GM12878 (cell line): ENCODE measurements at regions not wholly inside any gene's neighbourhood (a gene's known extent, or its start where the extent isn't known, plus 50 kb on each side); places are given as distances from the start of the nearest gene placed in this dataset.

Experiments
- ATAC-seq: fragments of 200-7000 bp; cut with Tn5 transposase; 3 replicates; pipeline ENCODE4 v1.9.1; 2020; ENCODE audit warnings: mild to moderate bottlenecking, moderate library complexity
- BruUV-seq: library from RNA; stranded (reverse); fragments of 400-500 nt; replicated peaks from 2 replicates; lab custom pipeline; 2021; lab: Mats Ljungman, UMichigan
- CTCF ChIA-PET: fragments of 300-600 bp; sonication (Branson Sonifier 250); formaldehyde crosslinking; extraction: SDS; loops from one replicate; lab custom pipeline; 2021; ENCODE audit warnings: inconsistent platforms; lab: Yijun Ruan, JAX
- POLR2A ChIA-PET: fragments of 350-600 bp; formaldehyde crosslinking; extraction: SDS; loops from one replicate; lab custom pipeline; 2021; ENCODE audit warnings: inconsistent platforms; lab: Charles Lee
- RAD21 ChIA-PET: fragments of 300-600 bp; sonication (Branson Sonifier 250); formaldehyde crosslinking; loops from one replicate; lab custom pipeline; 2023; ENCODE audit warnings: antibody characterized with exemption; ENCODE audit not compliant: unreplicated experiment; lab: Charles Lee
- SMC1A ChIA-PET: fragments of 300-600 bp; sonication (Branson Sonifier 250); formaldehyde crosslinking; loops from one replicate; lab custom pipeline; 2023; ENCODE audit not compliant: unreplicated experiment, uncharacterized antibody; lab: Charles Lee
- DNase-seq: peaks from one replicate; pipeline ENCODE4 v3.0.0-alpha.2; 2011; ENCODE audit warnings: low read depth, low spot score
- FAIRE-seq: peaks from 3 replicates; lab custom pipeline; 2011; peaks lifted over from hg19 to GRCh38; lab: Jason Lieb, UNC
- H2AFZ ChIP-seq: 2 replicates; pipeline ENCODE4 v1.6.0; 2011; ENCODE audit warnings: low read depth, low read length, control low read depth; ENCODE audit not compliant: control insufficient read depth
- H3K27ac ChIP-seq: 2 replicates; pipeline ENCODE4 v1.5.1; 2011; ENCODE audit warnings: control low read depth; ENCODE audit not compliant: control insufficient read depth, insufficient read depth
- H3K27me3 ChIP-seq, 2 experiments: replicated peaks in 1 of 2; 2 replicates each; pipeline versions ENCODE4 v1.6.0 to v1.6.1; 2011; ENCODE audit warnings: low read length in 1 of 2; ENCODE audit not compliant: control insufficient read depth in 2 of 2, insufficient read depth in 2 of 2
- H3K36me3 ChIP-seq, 2 experiments: 2 replicates each; pipeline ENCODE4 v1.5.1; 2011; ENCODE audit warnings: low read length in 1 of 2; ENCODE audit not compliant: control insufficient read depth in 2 of 2, insufficient read depth in 2 of 2
- H3K4me1 ChIP-seq: 2 replicates; pipeline ENCODE4 v1.6.1; 2011; ENCODE audit warnings: mild to moderate bottlenecking, low read length, moderate library complexity, mixed read lengths; ENCODE audit not compliant: control insufficient read depth, insufficient read depth
- H3K4me2 ChIP-seq: 2 replicates; pipeline ENCODE4 v1.6.0; 2011; ENCODE audit warnings: control low read depth; ENCODE audit not compliant: control insufficient read depth, insufficient read depth
- H3K4me3 ChIP-seq: fragments of 200-600 bp; sonication (generic); 2 replicates; pipeline ENCODE4 v1.5.1; 2016
- H3K79me2 ChIP-seq: 2 replicates; pipeline ENCODE4 v1.6.0; 2011; ENCODE audit warnings: low read length; ENCODE audit not compliant: control insufficient read depth, insufficient read depth
- H3K9ac ChIP-seq: 2 replicates; pipeline ENCODE4 v1.8.0; 2011; ENCODE audit warnings: low read length, control low read depth, mixed read lengths; ENCODE audit not compliant: control insufficient read depth, insufficient read depth
- H3K9me3 ChIP-seq: replicated peaks from 3 replicates; pipeline ENCODE4 v1.5.1; 2011; ENCODE audit warnings: mild to moderate bottlenecking, low read length; ENCODE audit not compliant: control insufficient read depth, insufficient read depth
- H4K20me1 ChIP-seq: 2 replicates; pipeline ENCODE4 v1.6.0; 2011; ENCODE audit not compliant: control insufficient read depth, insufficient read depth
- ATF2 ChIP-seq: IDR thresholded peaks from 2 replicates; pipeline ENCODE4 v1.6.1; 2012; ENCODE audit warnings: low read length, inconsistent platforms
- CHD2 ChIP-seq: IDR thresholded peaks from 2 replicates; pipeline ENCODE4 v1.6.1; 2011; ENCODE audit warnings: low read depth, low read length, improper control_type of control experiment, borderline replicate concordance
- CHD4 ChIP-seq: fragments of 200-600 bp; sonication (generic); IDR thresholded peaks from 2 replicates; pipeline ENCODE4 v1.6.1; 2016; ENCODE audit warnings: mild to moderate bottlenecking
- ELK1 ChIP-seq: IDR thresholded peaks from 2 replicates; pipeline ENCODE4 v1.6.1; 2012; ENCODE audit warnings: low read depth, low read length, improper control_type of control experiment
- ETV6 ChIP-seq, 2 experiments: fragments of 450-650 bp in 1 of 2; IDR thresholded peaks in 1 of 2; conservative IDR thresholded peaks in 1 of 2; 2 replicates each; pipeline ENCODE4 v1.6.1; 2014; ENCODE audit warnings: antibody characterized with exemption in 1 of 2, borderline replicate concordance in 1 of 2, low read depth in 1 of 2, mild to moderate bottlenecking in 1 of 2, moderate library complexity in 1 of 2
- FOXK2 ChIP-seq: fragments of 450-650 bp; IDR thresholded peaks from 2 replicates; pipeline ENCODE4 v1.6.1; 2017; ENCODE audit warnings: mild to moderate bottlenecking, moderate library complexity
- HSF1 ChIP-seq: fragments of 150-350 bp; IDR thresholded peaks from 2 replicates; pipeline ENCODE4 v1.6.1; 2014; ENCODE audit warnings: mild to moderate bottlenecking, low read depth, low read length
- MXI1 ChIP-seq: fragments of 150-350 bp; IDR thresholded peaks from 2 replicates; pipeline ENCODE4 v1.6.1; 2011; ENCODE audit warnings: low read depth, mild to moderate bottlenecking, inconsistent platforms, low read length, improper control_type of control experiment
- MYC ChIP-seq: IDR thresholded peaks from 2 replicates; pipeline ENCODE4 v1.6.1; 2011; ENCODE audit warnings: mild to moderate bottlenecking, low read length, moderate library complexity, inconsistent platforms; ENCODE audit not compliant: insufficient read depth, insufficient replicate concordance, insufficient read length, severe bottlenecking
- NR2C1 ChIP-seq: fragments of 450-650 bp; IDR thresholded peaks from 2 replicates; pipeline ENCODE4 v1.6.1; 2017; ENCODE audit warnings: antibody characterized with exemption, mild to moderate bottlenecking, moderate library complexity
- PKNOX1 ChIP-seq: fragments of 450-650 bp; IDR thresholded peaks from 2 replicates; pipeline ENCODE4 v1.6.1; 2016; ENCODE audit warnings: mild to moderate bottlenecking
- POLR2A ChIP-seq: IDR thresholded peaks from 2 replicates; pipeline ENCODE4 v1.6.1; 2011; ENCODE audit warnings: low read depth, mild to moderate bottlenecking, low read length
- RELA ChIP-seq: fragments of 450-650 bp; IDR thresholded peaks from 2 replicates; pipeline ENCODE4 v1.8.0; 2014; ENCODE audit warnings: borderline replicate concordance; ENCODE audit not compliant: partially characterized antibody
- RELB ChIP-seq: fragments of 450-650 bp; IDR thresholded peaks from 2 replicates; pipeline ENCODE4 v1.6.1; 2017; ENCODE audit warnings: low read depth, mild to moderate bottlenecking, moderate library complexity
- RUNX3 ChIP-seq: IDR thresholded peaks from 2 replicates; pipeline ENCODE4 v1.6.1; 2012; ENCODE audit warnings: low read length, inconsistent platforms
- SUPT20H ChIP-seq: IDR thresholded peaks from 2 replicates; pipeline ENCODE4 v1.6.1; 2011; ENCODE audit warnings: low read depth, mild to moderate bottlenecking, low read length, moderate library complexity, borderline replicate concordance; ENCODE audit not compliant: control insufficient read depth
- TARDBP ChIP-seq: IDR thresholded peaks from 2 replicates; pipeline ENCODE4 v1.6.1; 2016; ENCODE audit warnings: borderline replicate concordance
- ZNF274 ChIP-seq: IDR thresholded peaks from one replicate; pipeline ENCODE4 v1.8.0; 2011; ENCODE audit not compliant: insufficient read length, insufficient read depth
- WGBS: methylation state at CpG from one replicate; pipeline ENCODE4 v1.1.6; 2016; ENCODE audit warnings: low lambda C conversion rate; ENCODE audit not compliant: insufficient replicate concordance, insufficient coverage; ENCODE audit errors: missing lambda C conversion rate; 5-methylcytosine and 5-hydroxymethylcytosine counted together
- in situ Hi-C: fragments of 300-500 bp; cut with MboI; formaldehyde crosslinking; loops from 9 replicates; pipeline ENCODE4 v1.14.3; 2018; ENCODE audit warnings: mixed read lengths
- intact Hi-C: fragments of 100-400 bp; cut with micrococcal nuclease; formaldehyde crosslinking; loops from one replicate; pipeline ENCODE4 v1.14.2; 2022; ENCODE audit not compliant: unreplicated experiment

- DNase-seq (no peak), FAIRE-seq (no peak), ATAC-seq (no peak)
- Histone ChIP-seq H4K20me1 (no peaks in the 10 kb centered on the region), H3K79me2 (no peaks in the 10 kb centered on the region), H3K27me3 (no peaks in the 10 kb centered on the region), H3K4me3 (no peak overlapping the region), H3K4me2 (no peak overlapping the region), H3K27ac (no peak overlapping the region), H3K9ac (no peak overlapping the region), H3K4me1 (no peaks in the 10 kb centered on the region), H3K9me3 (no peaks in the 10 kb centered on the region), H3K36me3 (no peaks in the 10 kb centered on the region), H2AFZ (no peak overlapping the region)
- ChIA-PET SMC1A (no interaction called here), RAD21 (no interaction called here), POLR2A (no interaction called here), CTCF (no interaction called here)
- in situ Hi-C loops = no loop called here
- no peak for TF ChIP-seq RELB
- no peak for TF ChIP-seq ETV6 (conservative IDR thresholded peaks at IDR 0.05 in 1 of 2, IDR thresholded peaks at IDR 0.05 in 1 of 2; ENCODE audit: borderline replicate concordance in 1 of 2, low read depth in 1 of 2)
- TF ChIP-seq HSF1 = no peak
- no peak for TF ChIP-seq ZNF274
- TF ChIP-seq CHD2 = no peak
- TF ChIP-seq CHD4 = no peak
- no peak for TF ChIP-seq ATF2
- TF ChIP-seq RUNX3 = no peak
- no peak for TF ChIP-seq MYC
- no peak for TF ChIP-seq NR2C1
- TF ChIP-seq ELK1 = no peak
- TF ChIP-seq POLR2A = no peak
- no peak for TF ChIP-seq RELA
- no peak for TF ChIP-seq PKNOX1
- TF ChIP-seq TARDBP = no peak
- no peak for TF ChIP-seq SUPT20H
- no peak for TF ChIP-seq MXI1
- no peak for TF ChIP-seq FOXK2
- intact Hi-C loops = no loop called here
- BruUV-seq = no TSS peak
- WGBS = 48% methylated on average over 2 of the region's 2 CpGs
Measured at GRCh38 chr1:222940906-222941305, 126.1 kb downstream of the DISP1 start.
